ENCODE measurements at regions not wholly inside any gene's neighbourhood (a gene's known extent, or its start where the extent isn't known, plus 50 kb on each side); places are given as distances from the start of the nearest gene placed in this dataset.

DNA sequence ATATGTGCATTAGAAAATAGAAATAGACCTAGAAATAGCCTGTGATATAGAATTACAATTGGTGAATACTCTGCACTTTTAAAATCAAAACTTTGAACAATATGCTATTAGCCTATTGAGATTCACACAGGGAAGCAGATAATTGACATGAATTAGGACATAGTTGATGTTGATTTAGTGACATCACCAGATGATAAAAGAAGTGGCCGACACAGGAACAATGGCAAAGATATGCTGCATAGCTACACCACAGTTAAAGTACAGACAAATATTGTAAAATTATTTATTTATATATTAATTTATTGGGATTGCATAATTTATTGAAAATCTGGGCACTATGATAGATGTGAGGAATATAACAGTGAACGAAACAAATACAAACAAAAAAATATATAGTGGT is 261.5 kb upstream of the CCNH start:
- CTCF ChIA-PET = no interaction called here

DNA sequence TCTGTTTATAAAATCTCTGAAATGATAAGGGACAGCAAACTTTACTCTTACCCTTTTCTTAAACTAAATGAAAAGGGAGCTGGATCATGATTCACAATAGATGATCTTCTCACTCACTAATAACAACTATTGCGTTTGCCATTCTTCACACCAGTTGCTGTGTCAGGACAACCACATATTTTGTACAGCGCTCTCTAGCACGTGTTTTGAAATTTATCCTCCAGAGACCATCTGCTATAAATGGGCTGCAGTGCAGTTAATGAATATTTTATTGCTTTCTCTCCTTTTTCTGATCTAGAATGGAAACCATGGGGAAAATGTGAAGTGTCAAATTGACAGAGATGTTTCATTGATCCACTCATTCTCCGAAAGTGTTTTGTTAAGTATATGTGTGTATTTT is 258.4 kb upstream of the CCNH start:
- TF ChIP-seq, protein P1, sequence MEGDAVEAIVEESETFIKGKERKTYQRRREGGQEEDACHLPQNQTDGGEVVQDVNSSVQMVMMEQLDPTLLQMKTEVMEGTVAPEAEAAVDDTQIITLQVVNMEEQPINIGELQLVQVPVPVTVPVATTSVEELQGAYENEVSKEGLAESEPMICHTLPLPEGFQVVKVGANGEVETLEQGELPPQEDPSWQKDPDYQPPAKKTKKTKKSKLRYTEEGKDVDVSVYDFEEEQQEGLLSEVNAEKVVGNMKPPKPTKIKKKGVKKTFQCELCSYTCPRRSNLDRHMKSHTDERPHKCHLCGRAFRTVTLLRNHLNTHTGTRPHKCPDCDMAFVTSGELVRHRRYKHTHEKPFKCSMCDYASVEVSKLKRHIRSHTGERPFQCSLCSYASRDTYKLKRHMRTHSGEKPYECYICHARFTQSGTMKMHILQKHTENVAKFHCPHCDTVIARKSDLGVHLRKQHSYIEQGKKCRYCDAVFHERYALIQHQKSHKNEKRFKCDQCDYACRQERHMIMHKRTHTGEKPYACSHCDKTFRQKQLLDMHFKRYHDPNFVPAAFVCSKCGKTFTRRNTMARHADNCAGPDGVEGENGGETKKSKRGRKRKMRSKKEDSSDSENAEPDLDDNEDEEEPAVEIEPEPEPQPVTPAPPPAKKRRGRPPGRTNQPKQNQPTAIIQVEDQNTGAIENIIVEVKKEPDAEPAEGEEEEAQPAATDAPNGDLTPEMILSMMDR (conservative IDR thresholded peaks at IDR 0.05; ENCODE audit: low read depth) = no peak
- no peak overlapping the region for H3K27ac ChIP-seq
- CTCF ChIA-PET = interaction anchor here (0.9 kb wide), 1 partner anchor 109 kb away, joined by 3 read pairs; no protein-coding TSS in a partner anchor
- POLR2A ChIA-PET (ENCODE audit: low non-redundant PET) = no interaction called here
- DNase-seq (ENCODE audit: low spot score) = no peak

More for the DNA sequence above, 261.5 kb upstream of the CCNH start:
- no peak overlapping the region for H3K27ac ChIP-seq
- DNase-seq (ENCODE audit: low spot score) = no peak
- TF ChIP-seq, protein P1 (conservative IDR thresholded peaks at IDR 0.05; ENCODE audit: low read depth) = no peak
- POLR2A ChIA-PET (ENCODE audit: low non-redundant PET) = no interaction called here

DNA sequence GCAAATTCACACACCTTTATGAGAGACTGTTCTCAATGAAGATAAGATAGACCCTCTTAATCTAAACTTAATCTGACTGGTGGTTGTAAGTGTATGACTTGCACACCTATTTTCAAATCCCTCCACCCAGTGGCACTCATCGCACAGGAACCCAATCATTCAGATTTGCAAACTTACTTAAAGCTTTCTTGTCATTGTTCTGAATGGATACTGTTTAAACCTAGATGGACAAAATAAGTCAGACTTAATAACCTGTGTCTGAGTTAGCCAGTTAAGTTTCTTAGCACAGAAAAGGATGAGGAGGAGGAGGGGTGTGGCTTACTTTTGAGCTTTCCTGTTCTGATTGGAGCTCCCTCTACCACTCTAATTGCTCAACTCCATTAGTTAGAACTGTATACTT is 252.4 kb upstream of the CCNH start:
- ChIA-PET POLR2A (ENCODE audit: low non-redundant PET) (no interaction called here), CTCF (interaction anchor here (0.6 to 0.7 kb wide), 2 partner anchors 17 to 116 kb away, joined by 3 read pairs; no protein-coding TSS in a partner anchor)
- DNase-seq (ENCODE audit: low spot score) = no peak
- no peak overlapping the region for H3K27ac ChIP-seq
- TF ChIP-seq, protein P1 (conservative IDR thresholded peaks at IDR 0.05; ENCODE audit: low read depth) = no peak

DNA sequence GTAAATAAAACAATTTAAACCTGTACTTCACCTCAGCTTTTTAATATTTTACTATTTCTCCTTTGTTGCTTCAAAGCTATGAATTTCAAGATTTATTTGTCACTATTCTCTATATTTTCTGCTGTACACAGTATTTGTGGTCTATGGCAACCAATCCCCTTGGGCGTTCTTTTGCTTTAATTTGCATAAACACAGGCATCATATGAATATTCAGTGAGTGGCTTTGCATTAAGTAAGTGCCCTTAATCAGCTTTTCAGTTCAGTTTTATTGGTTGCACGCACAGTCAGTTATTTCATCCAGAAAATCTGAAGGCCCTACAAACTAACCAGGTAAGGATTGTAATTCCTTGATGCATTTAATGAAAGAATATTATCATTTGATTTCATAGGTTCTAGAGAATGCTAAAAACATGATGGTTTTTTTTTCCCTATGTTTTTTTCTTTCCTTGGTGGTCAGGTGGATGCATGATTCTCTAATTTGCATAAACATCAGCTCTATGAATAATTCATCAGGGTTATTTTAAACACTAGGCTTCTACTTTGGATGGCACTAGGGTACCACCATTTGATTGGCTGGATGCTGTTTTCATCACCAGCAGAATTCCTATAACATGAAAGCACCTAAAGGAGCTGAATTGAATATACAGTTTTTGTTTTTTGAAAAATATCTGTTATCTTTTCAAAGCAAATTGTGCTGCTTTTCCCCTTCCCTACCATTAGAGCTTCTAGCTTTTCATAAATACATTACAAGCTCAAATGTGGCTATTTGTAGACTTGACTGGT is 249.2 kb upstream of the CCNH start:
- TF ChIP-seq, protein P1 (conservative IDR thresholded peaks at IDR 0.05; ENCODE audit: low read depth) = no peak
- no peak for DNase-seq (ENCODE audit: low spot score)
- no peak overlapping the region for H3K27ac ChIP-seq
- CTCF ChIA-PET = interaction anchor here (1.6 kb wide), 1 partner anchor 17 kb away, joined by 3 read pairs; no protein-coding TSS in a partner anchor
- POLR2A ChIA-PET (ENCODE audit: low non-redundant PET) = no interaction called here

DNA sequence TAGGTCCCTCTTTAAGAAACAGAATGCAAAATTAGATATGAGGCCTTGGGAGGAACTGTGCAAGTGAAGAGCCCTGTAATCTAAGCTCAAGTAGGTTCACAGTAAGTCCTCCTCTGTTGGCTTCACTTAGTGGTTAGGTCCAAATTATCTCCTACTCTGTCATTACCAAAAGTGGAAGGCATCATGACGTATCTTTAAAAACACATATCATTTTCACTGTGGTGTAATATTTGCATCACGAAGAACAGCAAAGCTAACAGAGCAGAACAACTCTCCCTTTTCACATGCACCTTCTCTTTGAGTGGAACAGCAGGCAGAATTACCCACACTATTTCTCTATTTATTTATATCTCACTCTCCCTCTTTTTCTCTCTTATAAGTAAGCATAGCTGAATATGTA is 240.5 kb upstream of the CCNH start:
- POLR2A ChIA-PET (ENCODE audit: low non-redundant PET) = no interaction called here
- TF ChIP-seq, protein P1 (conservative IDR thresholded peaks at IDR 0.05; ENCODE audit: low read depth) = no peak
- H3K27ac ChIP-seq = no peak overlapping the region
- CTCF ChIA-PET = interaction anchor here (0.7 kb wide), 1 partner anchor 112 kb away, joined by 3 read pairs; no protein-coding TSS in a partner anchor
- no peak for DNase-seq (ENCODE audit: low spot score)

DNA sequence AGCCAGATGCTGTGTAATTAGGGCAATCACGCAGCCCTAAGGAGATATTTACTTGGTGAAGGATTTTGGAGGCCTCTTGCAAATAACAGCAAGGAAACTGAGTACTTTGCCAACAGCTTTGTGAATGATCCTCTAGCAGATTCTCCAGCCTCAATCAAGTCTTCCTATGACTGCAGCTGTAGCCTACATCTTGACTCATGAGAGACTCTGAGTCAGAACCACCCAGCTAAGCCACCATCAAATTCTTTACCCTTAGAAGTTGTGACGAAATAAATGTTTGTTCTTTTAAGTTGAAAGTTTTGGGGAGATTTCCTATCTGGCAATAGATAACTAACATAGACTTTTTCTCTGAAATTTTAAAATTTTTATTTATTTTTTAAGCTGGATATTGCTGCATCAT is 237.6 kb upstream of the CCNH start:
- H3K27ac ChIP-seq = no peak overlapping the region
- POLR2A ChIA-PET (ENCODE audit: low non-redundant PET) = no interaction called here
- DNase-seq (ENCODE audit: low spot score) = peak; percentile 15
- TF ChIP-seq, protein P1 (conservative IDR thresholded peaks at IDR 0.05; ENCODE audit: low read depth) = no peak
- CTCF ChIA-PET = interaction anchor here (0.6 kb wide), 1 partner anchor 698 kb away, joined by 3 read pairs; no protein-coding TSS in a partner anchor
